ENCODE measurements at regions not wholly inside any gene's neighbourhood (a gene's known extent, or its start where the extent isn't known, plus 50 kb on each side); places are given as distances from the start of the nearest gene placed in this dataset.

DNA sequence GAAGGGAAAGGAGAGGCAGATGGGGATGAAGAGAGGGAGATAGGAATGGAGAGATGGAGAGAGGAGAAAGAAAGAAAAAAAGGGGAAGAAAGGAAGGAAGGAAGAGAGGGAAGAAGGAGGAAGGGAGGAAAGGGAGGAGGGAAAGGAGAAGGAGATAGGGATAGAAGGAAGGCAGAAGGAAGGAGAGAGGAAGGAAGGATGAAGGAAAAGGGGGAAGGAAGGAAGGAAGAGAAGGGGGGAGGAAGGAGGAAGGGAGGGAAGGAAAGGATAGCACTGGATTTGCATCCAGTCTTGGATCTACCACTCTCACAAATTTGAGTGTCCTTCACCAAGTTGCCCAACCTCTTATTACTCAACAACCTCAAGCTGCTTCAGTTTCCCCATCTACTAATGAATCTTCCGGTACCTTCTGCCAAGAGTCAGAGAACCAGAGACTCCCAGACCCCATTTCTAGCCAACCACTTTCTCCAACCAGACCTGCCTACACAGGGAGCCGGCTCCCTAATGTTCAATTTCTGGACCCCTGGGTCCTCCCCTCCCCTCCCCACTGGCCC, 79.7 kb upstream of the FOXP4 start:
- TF ChIP-seq CTCF (IDR thresholded peaks at IDR 0.05) (no peak), POLR2A (IDR thresholded peaks at IDR 0.05) (no peak)
